ENCODE measurements at regions not wholly inside any gene's neighbourhood (a gene's known extent, or its start where the extent isn't known, plus 50 kb on each side); places are given as distances from the start of the nearest gene placed in this dataset.

DNA sequence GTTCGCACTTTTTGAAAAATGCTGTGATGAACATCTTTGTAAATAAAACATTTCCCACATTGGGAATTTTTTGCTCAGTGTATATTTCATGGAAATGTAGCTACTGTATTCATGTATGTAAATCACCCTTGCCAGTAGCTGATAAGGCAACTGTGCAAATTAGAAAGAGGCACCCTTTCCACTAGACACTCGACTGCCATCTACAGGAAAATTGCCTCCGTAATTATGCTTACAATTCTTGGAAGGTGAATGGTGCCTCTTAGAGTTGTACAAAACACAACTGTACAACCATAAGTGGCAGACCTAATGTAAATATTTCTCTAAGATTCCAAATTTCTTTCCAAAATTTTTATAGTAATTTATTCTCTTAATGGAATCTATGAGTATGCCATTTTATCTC lies 491.7 kb downstream of the CCSER2 start:
- TF ChIP-seq, protein P1, sequence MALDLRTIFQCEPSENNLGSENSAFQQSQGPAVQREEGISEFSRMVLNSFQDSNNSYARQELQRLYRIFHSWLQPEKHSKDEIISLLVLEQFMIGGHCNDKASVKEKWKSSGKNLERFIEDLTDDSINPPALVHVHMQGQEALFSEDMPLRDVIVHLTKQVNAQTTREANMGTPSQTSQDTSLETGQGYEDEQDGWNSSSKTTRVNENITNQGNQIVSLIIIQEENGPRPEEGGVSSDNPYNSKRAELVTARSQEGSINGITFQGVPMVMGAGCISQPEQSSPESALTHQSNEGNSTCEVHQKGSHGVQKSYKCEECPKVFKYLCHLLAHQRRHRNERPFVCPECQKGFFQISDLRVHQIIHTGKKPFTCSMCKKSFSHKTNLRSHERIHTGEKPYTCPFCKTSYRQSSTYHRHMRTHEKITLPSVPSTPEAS (tag by site-specific recombination; IDR thresholded peaks at IDR 0.05): no peak
- TF ChIP-seq ZBTB20 (tag by site-specific recombination; IDR thresholded peaks at IDR 0.05): no peak
- peak; percentile 37 for TF ChIP-seq ZNF654 (tag by site-specific recombination; IDR thresholded peaks at IDR 0.05; ENCODE audit: low read depth)
- TF ChIP-seq, protein P2, sequence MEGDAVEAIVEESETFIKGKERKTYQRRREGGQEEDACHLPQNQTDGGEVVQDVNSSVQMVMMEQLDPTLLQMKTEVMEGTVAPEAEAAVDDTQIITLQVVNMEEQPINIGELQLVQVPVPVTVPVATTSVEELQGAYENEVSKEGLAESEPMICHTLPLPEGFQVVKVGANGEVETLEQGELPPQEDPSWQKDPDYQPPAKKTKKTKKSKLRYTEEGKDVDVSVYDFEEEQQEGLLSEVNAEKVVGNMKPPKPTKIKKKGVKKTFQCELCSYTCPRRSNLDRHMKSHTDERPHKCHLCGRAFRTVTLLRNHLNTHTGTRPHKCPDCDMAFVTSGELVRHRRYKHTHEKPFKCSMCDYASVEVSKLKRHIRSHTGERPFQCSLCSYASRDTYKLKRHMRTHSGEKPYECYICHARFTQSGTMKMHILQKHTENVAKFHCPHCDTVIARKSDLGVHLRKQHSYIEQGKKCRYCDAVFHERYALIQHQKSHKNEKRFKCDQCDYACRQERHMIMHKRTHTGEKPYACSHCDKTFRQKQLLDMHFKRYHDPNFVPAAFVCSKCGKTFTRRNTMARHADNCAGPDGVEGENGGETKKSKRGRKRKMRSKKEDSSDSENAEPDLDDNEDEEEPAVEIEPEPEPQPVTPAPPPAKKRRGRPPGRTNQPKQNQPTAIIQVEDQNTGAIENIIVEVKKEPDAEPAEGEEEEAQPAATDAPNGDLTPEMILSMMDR (tag by site-specific recombination; IDR thresholded peaks at IDR 0.05): no peak
- TF ChIP-seq ZNF600 (tag by site-specific recombination; IDR thresholded peaks at IDR 0.05): no peak
- TF ChIP-seq ZNF266 (tag by site-specific recombination; IDR thresholded peaks at IDR 0.05; ENCODE audit: low read depth): no peak
- TF ChIP-seq KLF7 (tag by site-specific recombination; IDR thresholded peaks at IDR 0.05; ENCODE audit: borderline replicate concordance): no peak
- TF ChIP-seq, protein P3, sequence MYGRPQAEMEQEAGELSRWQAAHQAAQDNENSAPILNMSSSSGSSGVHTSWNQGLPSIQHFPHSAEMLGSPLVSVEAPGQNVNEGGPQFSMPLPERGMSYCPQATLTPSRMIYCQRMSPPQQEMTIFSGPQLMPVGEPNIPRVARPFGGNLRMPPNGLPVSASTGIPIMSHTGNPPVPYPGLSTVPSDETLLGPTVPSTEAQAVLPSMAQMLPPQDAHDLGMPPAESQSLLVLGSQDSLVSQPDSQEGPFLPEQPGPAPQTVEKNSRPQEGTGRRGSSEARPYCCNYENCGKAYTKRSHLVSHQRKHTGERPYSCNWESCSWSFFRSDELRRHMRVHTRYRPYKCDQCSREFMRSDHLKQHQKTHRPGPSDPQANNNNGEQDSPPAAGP (tag by site-specific recombination; IDR thresholded peaks at IDR 0.05): no peak
- TF ChIP-seq ZNF426 (tag by site-specific recombination; IDR thresholded peaks at IDR 0.05): no peak
- TF ChIP-seq, protein P4, sequence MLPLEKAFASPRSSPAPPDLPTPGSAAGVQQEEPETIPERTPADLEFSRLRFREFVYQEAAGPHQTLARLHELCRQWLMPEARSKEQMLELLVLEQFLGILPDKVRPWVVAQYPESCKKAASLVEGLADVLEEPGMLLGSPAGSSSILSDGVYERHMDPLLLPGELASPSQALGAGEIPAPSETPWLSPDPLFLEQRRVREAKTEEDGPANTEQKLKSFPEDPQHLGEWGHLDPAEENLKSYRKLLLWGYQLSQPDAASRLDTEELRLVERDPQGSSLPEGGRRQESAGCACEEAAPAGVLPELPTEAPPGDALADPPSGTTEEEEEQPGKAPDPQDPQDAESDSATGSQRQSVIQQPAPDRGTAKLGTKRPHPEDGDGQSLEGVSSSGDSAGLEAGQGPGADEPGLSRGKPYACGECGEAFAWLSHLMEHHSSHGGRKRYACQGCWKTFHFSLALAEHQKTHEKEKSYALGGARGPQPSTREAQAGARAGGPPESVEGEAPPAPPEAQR (tag by site-specific recombination; IDR thresholded peaks at IDR 0.05): no peak
- no peak for TF ChIP-seq IKZF3 (tag by site-specific recombination; IDR thresholded peaks at IDR 0.05)
- TF ChIP-seq, protein P5, sequence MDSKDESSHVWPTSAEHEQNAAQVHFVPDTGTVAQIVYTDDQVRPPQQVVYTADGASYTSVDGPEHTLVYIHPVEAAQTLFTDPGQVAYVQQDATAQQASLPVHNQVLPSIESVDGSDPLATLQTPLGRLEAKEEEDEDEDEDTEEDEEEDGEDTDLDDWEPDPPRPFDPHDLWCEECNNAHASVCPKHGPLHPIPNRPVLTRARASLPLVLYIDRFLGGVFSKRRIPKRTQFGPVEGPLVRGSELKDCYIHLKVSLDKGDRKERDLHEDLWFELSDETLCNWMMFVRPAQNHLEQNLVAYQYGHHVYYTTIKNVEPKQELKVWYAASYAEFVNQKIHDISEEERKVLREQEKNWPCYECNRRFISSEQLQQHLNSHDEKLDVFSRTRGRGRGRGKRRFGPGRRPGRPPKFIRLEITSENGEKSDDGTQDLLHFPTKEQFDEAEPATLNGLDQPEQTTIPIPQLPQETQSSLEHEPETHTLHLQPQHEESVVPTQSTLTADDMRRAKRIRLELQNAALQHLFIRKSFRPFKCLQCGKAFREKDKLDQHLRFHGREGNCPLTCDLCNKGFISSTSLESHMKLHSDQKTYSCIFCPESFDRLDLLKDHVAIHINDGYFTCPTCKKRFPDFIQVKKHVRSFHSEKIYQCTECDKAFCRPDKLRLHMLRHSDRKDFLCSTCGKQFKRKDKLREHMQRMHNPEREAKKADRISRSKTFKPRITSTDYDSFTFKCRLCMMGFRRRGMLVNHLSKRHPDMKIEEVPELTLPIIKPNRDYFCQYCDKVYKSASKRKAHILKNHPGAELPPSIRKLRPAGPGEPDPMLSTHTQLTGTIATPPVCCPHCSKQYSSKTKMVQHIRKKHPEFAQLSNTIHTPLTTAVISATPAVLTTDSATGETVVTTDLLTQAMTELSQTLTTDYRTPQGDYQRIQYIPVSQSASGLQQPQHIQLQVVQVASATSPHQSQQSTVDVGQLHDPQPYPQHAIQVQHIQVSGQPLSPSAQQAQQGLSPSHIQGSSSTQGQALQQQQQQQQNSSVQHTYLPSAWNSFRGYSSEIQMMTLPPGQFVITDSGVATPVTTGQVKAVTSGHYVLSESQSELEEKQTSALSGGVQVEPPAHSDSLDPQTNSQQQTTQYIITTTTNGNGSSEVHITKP (tag by site-specific recombination; IDR thresholded peaks at IDR 0.05): no peak
- TF ChIP-seq BCL11A (tag by site-specific recombination; IDR thresholded peaks at IDR 0.05; ENCODE audit: low read depth): no peak
- no peak for TF ChIP-seq ZNF184 (tag by site-specific recombination; IDR thresholded peaks at IDR 0.05)
